HepG2 (cell line): ENCODE measurements at regions not wholly inside any gene's neighbourhood (a gene's known extent, or its start where the extent isn't known, plus 50 kb on each side); places are given as distances from the start of the nearest gene placed in this dataset.

Experiments
- ATAC-seq: fragments of 200-7000 bp; cut with Tn5 transposase; 3 replicates; pipeline ENCODE4 v1.9.1; 2020; ENCODE audit warnings: mild to moderate bottlenecking, moderate library complexity
- BruUV-seq: library from RNA; stranded (reverse); fragments of 400-500 nt; replicated peaks from 2 replicates; lab custom pipeline; 2021; lab: Mats Ljungman, UMichigan
- CTCF ChIA-PET: fragments of 300-600 bp; formaldehyde crosslinking; extraction: SDS; loops from one replicate; lab custom pipeline; 2021; ENCODE audit warnings: low total read pairs, inconsistent platforms, low intra/inter-chr PET ratio; lab: Yijun Ruan, JAX
- POLR2A ChIA-PET: fragments of 350-600 bp; sonication (Branson Sonifier 250); formaldehyde crosslinking; loops from one replicate; lab custom pipeline; 2020; ENCODE audit warnings: antibody characterized with exemption, inconsistent platforms; lab: Yijun Ruan, JAX
- DNase-seq: peaks from one replicate; pipeline ENCODE4 v3.0.0-alpha.2; 2015; ENCODE audit warnings: low spot score
- FAIRE-seq: peaks from 3 replicates; lab custom pipeline; 2011; peaks lifted over from hg19 to GRCh38; lab: Jason Lieb, UNC
- H2AFZ ChIP-seq: one replicate; pipeline ENCODE4 v1.6.1; 2011; ENCODE audit warnings: low read length, inconsistent platforms
- H3K27ac ChIP-seq: fragments of 300-600 bp; 3 replicates; pipeline ENCODE4 v1.8.0; 2011; ENCODE audit warnings: mixed run types, mild to moderate bottlenecking, mixed read lengths, low read length, inconsistent platforms; ENCODE audit not compliant: insufficient read depth; ENCODE audit errors: extremely low read length
- H3K27me3 ChIP-seq, 2 experiments: fragments of 200-600 bp in 1 of 2; 2 replicates in 1 of 2; 3 replicates in 1 of 2; pipeline versions ENCODE4 v1.6.0 to v1.8.0; 2011; ENCODE audit warnings: low read length in 2 of 2, mild to moderate bottlenecking in 2 of 2, moderate library complexity in 2 of 2, inconsistent platforms in 1 of 2; ENCODE audit not compliant: insufficient read depth in 2 of 2, control insufficient read depth in 1 of 2
- H3K36me3 ChIP-seq, 2 experiments: fragments of 200-600 bp in 1 of 2; replicated peaks in 1 of 2; 2 replicates in 1 of 2; 3 replicates in 1 of 2; pipeline versions ENCODE4 v1.5.1 to v1.8.0; 2011; ENCODE audit warnings: low read length in 2 of 2, inconsistent platforms in 1 of 2; ENCODE audit not compliant: insufficient read depth in 2 of 2, control insufficient read depth in 1 of 2
- H3K4me1 ChIP-seq: 2 replicates; pipeline ENCODE4 v1.5.1; 2012; ENCODE audit warnings: low read length, inconsistent platforms; ENCODE audit not compliant: insufficient read depth
- H3K4me2 ChIP-seq: 2 replicates; pipeline ENCODE4 v1.6.0; 2011; ENCODE audit warnings: low read depth, low read length, inconsistent platforms
- H3K4me3 ChIP-seq, 3 experiments: fragments of 200-600 bp in 1 of 3; sonication (generic), shearing (Covaris generic) in 1 of 3; replicated peaks in 1 of 3; 2 replicates each; pipeline ENCODE4 v1.5.1; 2011 to 2016; ENCODE audit warnings: low read length in 3 of 3, inconsistent platforms in 2 of 3, low read depth in 2 of 3, mild to moderate bottlenecking in 2 of 3, control low read depth in 1 of 3, mixed read lengths in 1 of 3; ENCODE audit not compliant: insufficient read depth in 1 of 3
- H3K79me2 ChIP-seq: one replicate; pipeline ENCODE4 v1.6.1; 2011; ENCODE audit warnings: low read length, inconsistent platforms; ENCODE audit not compliant: insufficient read depth
- H3K9ac ChIP-seq: 2 replicates; pipeline ENCODE4 v1.6.0; 2011; ENCODE audit warnings: mild to moderate bottlenecking, low read depth, low read length, inconsistent platforms; ENCODE audit not compliant: insufficient read depth
- H3K9me3 ChIP-seq: 2 replicates; pipeline ENCODE4 v1.5.1; 2012; ENCODE audit warnings: mild to moderate bottlenecking, low read length
- H4K20me1 ChIP-seq: 2 replicates; pipeline ENCODE4 v1.6.0; 2011; ENCODE audit warnings: inconsistent platforms, mild to moderate bottlenecking, low read length, moderate library complexity; ENCODE audit not compliant: insufficient read depth
- HHEX ChIP-seq: IDR thresholded peaks from 2 replicates; pipeline ENCODE4 v1.6.1; 2016; ENCODE audit warnings: control low read depth
- HINFP ChIP-seq: sonication (generic); formaldehyde crosslinking; IDR thresholded peaks from 2 replicates; pipeline ENCODE4 v1.4.0; 2020; ENCODE audit warnings: low read depth, mild to moderate bottlenecking, missing genetic modification reagents
- HMGXB3 ChIP-seq: sonication (generic); formaldehyde crosslinking; IDR thresholded peaks from 2 replicates; pipeline ENCODE4 v1.4.0; 2020; ENCODE audit warnings: missing genetic modification reagents, borderline replicate concordance
- KDM6A ChIP-seq: IDR thresholded peaks from 2 replicates; pipeline ENCODE4 v1.6.1; 2016; ENCODE audit warnings: low read depth
- KMT2A ChIP-seq: sonication (generic); formaldehyde crosslinking; IDR thresholded peaks from 2 replicates; pipeline ENCODE4 v1.4.0; 2020; ENCODE audit warnings: missing genetic modification reagents
- PAXIP1 ChIP-seq: sonication (generic); formaldehyde crosslinking; conservative IDR thresholded peaks from 2 replicates; pipeline ENCODE4 v1.4.0; 2020; ENCODE audit warnings: mild to moderate bottlenecking, missing genetic modification reagents, moderate library complexity
- RXRA ChIP-seq: sonication (generic); formaldehyde crosslinking; IDR thresholded peaks from 2 replicates; pipeline ENCODE4 v1.5.1; 2020; ENCODE audit warnings: missing genetic modification reagents
- ZBTB2 ChIP-seq: sonication (generic); formaldehyde crosslinking; IDR thresholded peaks from 2 replicates; pipeline ENCODE4 v1.8.0; 2022; ENCODE audit warnings: low read depth, missing genetic modification reagents
- ZFP37 ChIP-seq: sonication (generic); formaldehyde crosslinking; IDR thresholded peaks from 2 replicates; pipeline ENCODE4 v1.4.0; 2020; ENCODE audit warnings: missing genetic modification reagents, borderline replicate concordance
- ZFX ChIP-seq: sonication (generic); formaldehyde crosslinking; IDR thresholded peaks from 2 replicates; pipeline ENCODE4 v1.4.0; 2020; ENCODE audit warnings: mild to moderate bottlenecking, low read depth, missing genetic modification reagents, moderate library complexity
- ZNF224 ChIP-seq: sonication (generic); formaldehyde crosslinking; IDR thresholded peaks from 2 replicates; pipeline ENCODE4 v1.5.0; 2020; ENCODE audit warnings: mild to moderate bottlenecking, missing genetic modification reagents
- ZNF549 ChIP-seq: sonication (generic); formaldehyde crosslinking; IDR thresholded peaks from 2 replicates; pipeline ENCODE4 v1.5.0; 2020; ENCODE audit warnings: missing genetic modification reagents
- ZNF770 ChIP-seq: sonication (generic); formaldehyde crosslinking; IDR thresholded peaks from 2 replicates; pipeline ENCODE4 v1.5.0; 2020; ENCODE audit warnings: mild to moderate bottlenecking, missing genetic modification reagents
- WGBS: methylation state at CpG from one replicate; pipeline ENCODE4 v1.1.6; 2017; ENCODE audit warnings: low lambda C conversion rate; 5-methylcytosine and 5-hydroxymethylcytosine counted together
- in situ Hi-C: cut with HindIII; loops from 2 replicates; pipeline ENCODE4 v1.10.0; 2017; ENCODE audit warnings: low pct_unique_long_range_greater_than_20kb; ENCODE audit not compliant: extremely low pct_ligation_motif_present
- intact Hi-C: fragments of 100-400 bp; cut with micrococcal nuclease; formaldehyde crosslinking; loops from one replicate; pipeline ENCODE4 v1.10.0; 2022; ENCODE audit not compliant: unreplicated experiment

GRCh38 chr13:85174291-85174690 is 624.9 kb downstream of the SLITRK6 start:
- 0% methylated on average over 1 of the region's 1 CpG for WGBS
- in situ Hi-C loops, result no loop called here
- TF ChIP-seq KMT2A (CRISPR knock-in tag) (no peak), HMGXB3 (no peak), KDM6A (CRISPR knock-in tag) (no peak), ZBTB2 (CRISPR knock-in tag) (no peak), HINFP (CRISPR knock-in tag) (no peak), HHEX (CRISPR knock-in tag) (no peak), ZFX (no peak), PAXIP1 (no peak), ZFP37 (CRISPR knock-in tag) (no peak), ZNF549 (CRISPR knock-in tag) (no peak), ZNF224 (CRISPR knock-in tag) (no peak), RXRA (CRISPR knock-in tag) (no peak), ZNF770 (no peak)

More at GRCh38 chr13:85174291-85174690, 624.9 kb downstream of the SLITRK6 start:
- Histone ChIP-seq H3K79me2 (no peaks in the 10 kb centered on the region), H4K20me1 (no peaks in the 10 kb centered on the region), H3K4me1 (no peaks in the 10 kb centered on the region), H3K36me3 (no peaks in the 10 kb centered on the region), H3K4me3 (no peak overlapping the region), H3K27me3 (no peaks in the 10 kb centered on the region), H3K27ac (no peak overlapping the region), H2AFZ (no peak overlapping the region), H3K4me2 (no peak overlapping the region), H3K9ac (no peak overlapping the region), H3K9me3 (peaks cover 16% of the 10 kb centered on the region)
- intact Hi-C loops, result no loop called here
- DNase-seq, result no peak
- ATAC-seq, result no peak
- CTCF ChIA-PET, result no interaction called here
- POLR2A ChIA-PET, result no interaction called here
- no TSS peak for BruUV-seq
- FAIRE-seq, result no peak
